GM12878 (cell line): ENCODE measurements at regions not wholly inside any gene's neighbourhood (a gene's known extent, or its start where the extent isn't known, plus 50 kb on each side); places are given as distances from the start of the nearest gene placed in this dataset.

ENCODE experiments used
- ATAC-seq: fragments of 200-7000 bp; cut with Tn5 transposase; 3 replicates; pipeline ENCODE4 v1.9.1; 2020; ENCODE audit warnings: mild to moderate bottlenecking, moderate library complexity
- BruUV-seq: library from RNA; stranded (reverse); fragments of 400-500 nt; replicated peaks from 2 replicates; lab custom pipeline; 2021; lab: Mats Ljungman, UMichigan
- CTCF ChIA-PET: fragments of 300-600 bp; sonication (Branson Sonifier 250); formaldehyde crosslinking; extraction: SDS; loops from one replicate; lab custom pipeline; 2021; ENCODE audit warnings: inconsistent platforms; lab: Yijun Ruan, JAX
- POLR2A ChIA-PET: fragments of 350-600 bp; formaldehyde crosslinking; extraction: SDS; loops from one replicate; lab custom pipeline; 2021; ENCODE audit warnings: inconsistent platforms; lab: Charles Lee
- RAD21 ChIA-PET: fragments of 300-600 bp; sonication (Branson Sonifier 250); formaldehyde crosslinking; loops from one replicate; lab custom pipeline; 2023; ENCODE audit warnings: antibody characterized with exemption; ENCODE audit not compliant: unreplicated experiment; lab: Charles Lee
- SMC1A ChIA-PET: fragments of 300-600 bp; sonication (Branson Sonifier 250); formaldehyde crosslinking; loops from one replicate; lab custom pipeline; 2023; ENCODE audit not compliant: unreplicated experiment, uncharacterized antibody; lab: Charles Lee
- DNase-seq: peaks from one replicate; pipeline ENCODE4 v3.0.0-alpha.2; 2011; ENCODE audit warnings: low read depth, low spot score
- FAIRE-seq: peaks from 3 replicates; lab custom pipeline; 2011; peaks lifted over from hg19 to GRCh38; lab: Jason Lieb, UNC
- H2AFZ ChIP-seq: 2 replicates; pipeline ENCODE4 v1.6.0; 2011; ENCODE audit warnings: low read depth, low read length, control low read depth; ENCODE audit not compliant: control insufficient read depth
- H3K27ac ChIP-seq: 2 replicates; pipeline ENCODE4 v1.5.1; 2011; ENCODE audit warnings: control low read depth; ENCODE audit not compliant: control insufficient read depth, insufficient read depth
- H3K27me3 ChIP-seq, 2 experiments: replicated peaks in 1 of 2; 2 replicates each; pipeline versions ENCODE4 v1.6.0 to v1.6.1; 2011; ENCODE audit warnings: low read length in 1 of 2; ENCODE audit not compliant: control insufficient read depth in 2 of 2, insufficient read depth in 2 of 2
- H3K36me3 ChIP-seq, 2 experiments: 2 replicates each; pipeline ENCODE4 v1.5.1; 2011; ENCODE audit warnings: low read length in 1 of 2; ENCODE audit not compliant: control insufficient read depth in 2 of 2, insufficient read depth in 2 of 2
- H3K4me1 ChIP-seq: 2 replicates; pipeline ENCODE4 v1.6.1; 2011; ENCODE audit warnings: mild to moderate bottlenecking, low read length, moderate library complexity, mixed read lengths; ENCODE audit not compliant: control insufficient read depth, insufficient read depth
- H3K4me2 ChIP-seq: 2 replicates; pipeline ENCODE4 v1.6.0; 2011; ENCODE audit warnings: control low read depth; ENCODE audit not compliant: control insufficient read depth, insufficient read depth
- H3K4me3 ChIP-seq: fragments of 200-600 bp; sonication (generic); 2 replicates; pipeline ENCODE4 v1.5.1; 2016
- H3K79me2 ChIP-seq: 2 replicates; pipeline ENCODE4 v1.6.0; 2011; ENCODE audit warnings: low read length; ENCODE audit not compliant: control insufficient read depth, insufficient read depth
- H3K9ac ChIP-seq: 2 replicates; pipeline ENCODE4 v1.8.0; 2011; ENCODE audit warnings: low read length, control low read depth, mixed read lengths; ENCODE audit not compliant: control insufficient read depth, insufficient read depth
- H3K9me3 ChIP-seq: replicated peaks from 3 replicates; pipeline ENCODE4 v1.5.1; 2011; ENCODE audit warnings: mild to moderate bottlenecking, low read length; ENCODE audit not compliant: control insufficient read depth, insufficient read depth
- H4K20me1 ChIP-seq: 2 replicates; pipeline ENCODE4 v1.6.0; 2011; ENCODE audit not compliant: control insufficient read depth, insufficient read depth
- BMI1 ChIP-seq: fragments of 450-650 bp; IDR thresholded peaks from 2 replicates; pipeline ENCODE4 v1.6.1; 2016; ENCODE audit warnings: mild to moderate bottlenecking, moderate library complexity, borderline replicate concordance
- CBX3 ChIP-seq: fragments of 200-600 bp; sonication (generic); IDR thresholded peaks from 2 replicates; pipeline ENCODE4 v1.6.1; 2016; ENCODE audit warnings: low read depth, borderline replicate concordance
- EED ChIP-seq: sonication (generic); IDR thresholded peaks from 2 replicates; pipeline ENCODE4 v1.6.1; 2016; ENCODE audit warnings: antibody characterized with exemption, low read depth
- FOXM1 ChIP-seq: IDR thresholded peaks from 2 replicates; pipeline ENCODE4 v1.6.1; 2012; ENCODE audit warnings: low read depth, mild to moderate bottlenecking, inconsistent platforms, low read length, moderate library complexity
- HDGF ChIP-seq: fragments of 450-650 bp; IDR thresholded peaks from 2 replicates; pipeline ENCODE4 v1.6.1; 2016; ENCODE audit warnings: antibody characterized with exemption
- MTA2 ChIP-seq: fragments of 450-650 bp; IDR thresholded peaks from 2 replicates; pipeline ENCODE4 v1.6.1; 2016; ENCODE audit warnings: low read depth, mild to moderate bottlenecking, moderate library complexity
- NR2F1 ChIP-seq: fragments of 450-650 bp; conservative IDR thresholded peaks from 2 replicates; pipeline ENCODE4 v1.6.1; 2017; ENCODE audit warnings: mild to moderate bottlenecking
- RB1 ChIP-seq: fragments of 450-650 bp; formaldehyde crosslinking; IDR thresholded peaks from 2 replicates; pipeline ENCODE4 v1.6.1; 2017; ENCODE audit warnings: mild to moderate bottlenecking, borderline replicate concordance
- RFX5 ChIP-seq: IDR thresholded peaks from 2 replicates; pipeline ENCODE4 v1.6.1; 2011; ENCODE audit warnings: low read depth, low read length, improper control_type of control experiment
- STAT1 ChIP-seq: fragments of 450-650 bp; conservative IDR thresholded peaks from 2 replicates; pipeline ENCODE4 v1.6.1; 2014; ENCODE audit warnings: antibody characterized with exemption, mild to moderate bottlenecking
- STAT3 ChIP-seq: IDR thresholded peaks from 2 replicates; pipeline ENCODE4 v1.6.1; 2011; ENCODE audit warnings: low read depth, low read length, improper control_type of control experiment
- TBL1XR1 ChIP-seq: IDR thresholded peaks from 2 replicates; pipeline ENCODE4 v1.6.1; 2012; ENCODE audit warnings: low read depth, low read length, improper control_type of control experiment
- WGBS: methylation state at CpG from one replicate; pipeline ENCODE4 v1.1.6; 2016; ENCODE audit warnings: low lambda C conversion rate; ENCODE audit not compliant: insufficient replicate concordance, insufficient coverage; ENCODE audit errors: missing lambda C conversion rate; 5-methylcytosine and 5-hydroxymethylcytosine counted together
- in situ Hi-C: fragments of 300-500 bp; cut with MboI; formaldehyde crosslinking; loops from 9 replicates; pipeline ENCODE4 v1.14.3; 2018; ENCODE audit warnings: mixed read lengths
- intact Hi-C: fragments of 100-400 bp; cut with micrococcal nuclease; formaldehyde crosslinking; loops from one replicate; pipeline ENCODE4 v1.14.2; 2022; ENCODE audit not compliant: unreplicated experiment
- TF ChIP-seq, protein P1 (sequence below): fragments of 450-650 bp; IDR thresholded peaks from 2 replicates; pipeline ENCODE4 v1.6.1; 2017; ENCODE audit warnings: borderline replicate concordance
- TF ChIP-seq, protein P2 (sequence below): IDR thresholded peaks from 2 replicates; pipeline ENCODE4 v1.6.1; 2011; ENCODE audit warnings: low read depth, mild to moderate bottlenecking, low read length, moderate library complexity, borderline replicate concordance; ENCODE audit errors: extremely low read depth
- TF ChIP-seq, protein P3 (sequence below): fragments of 150-350 bp; IDR thresholded peaks from 2 replicates; pipeline ENCODE4 v1.6.1; 2014; ENCODE audit warnings: mild to moderate bottlenecking, low read depth, low read length

DNA sequence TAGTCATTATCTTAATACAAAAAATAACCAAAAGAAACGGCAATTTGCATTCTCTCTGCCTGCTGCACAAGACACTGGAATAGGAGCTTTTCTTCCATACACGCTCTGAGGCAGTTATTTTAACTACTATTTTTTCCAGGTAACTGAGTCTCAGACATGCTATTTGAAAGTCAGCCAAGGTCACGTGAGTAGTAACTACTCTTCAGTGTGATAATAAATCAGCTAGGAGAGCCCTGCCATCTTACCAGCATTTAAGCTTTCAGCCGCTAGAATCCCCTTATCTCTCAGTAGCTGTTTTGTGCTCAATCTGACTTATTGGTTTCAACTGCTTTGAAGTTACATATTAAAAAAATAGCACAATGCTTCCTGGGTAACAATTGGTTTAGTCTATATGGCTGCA is 84.5 kb downstream of the NRN1 start:
- FAIRE-seq = no peak
- ATAC-seq = no peak
- no peak for TF ChIP-seq RFX5
- TF ChIP-seq, protein P1, sequence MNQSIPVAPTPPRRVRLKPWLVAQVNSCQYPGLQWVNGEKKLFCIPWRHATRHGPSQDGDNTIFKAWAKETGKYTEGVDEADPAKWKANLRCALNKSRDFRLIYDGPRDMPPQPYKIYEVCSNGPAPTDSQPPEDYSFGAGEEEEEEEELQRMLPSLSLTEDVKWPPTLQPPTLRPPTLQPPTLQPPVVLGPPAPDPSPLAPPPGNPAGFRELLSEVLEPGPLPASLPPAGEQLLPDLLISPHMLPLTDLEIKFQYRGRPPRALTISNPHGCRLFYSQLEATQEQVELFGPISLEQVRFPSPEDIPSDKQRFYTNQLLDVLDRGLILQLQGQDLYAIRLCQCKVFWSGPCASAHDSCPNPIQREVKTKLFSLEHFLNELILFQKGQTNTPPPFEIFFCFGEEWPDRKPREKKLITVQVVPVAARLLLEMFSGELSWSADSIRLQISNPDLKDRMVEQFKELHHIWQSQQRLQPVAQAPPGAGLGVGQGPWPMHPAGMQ = no peak
- 67% methylated on average over 4 of the region's 4 CpGs for WGBS
- no peak for DNase-seq
- H3K4me1 ChIP-seq = no peaks in the 10 kb centered on the region
- no peaks in the 10 kb centered on the region for H3K27me3 ChIP-seq
- H3K4me3 ChIP-seq = no peak overlapping the region
- H3K79me2 ChIP-seq = no peaks in the 10 kb centered on the region
- H3K4me2 ChIP-seq = no peak overlapping the region
- intact Hi-C loops = no loop called here
- H3K9me3 ChIP-seq = no peaks in the 10 kb centered on the region
- no peak overlapping the region for H3K27ac ChIP-seq
- no peaks in the 10 kb centered on the region for H4K20me1 ChIP-seq
- ChIA-PET CTCF (interaction anchor here (1.3 kb wide), 1 partner anchor 20 kb away, joined by 3 read pairs; no protein-coding TSS in a partner anchor), RAD21 (no interaction called here), SMC1A (interaction anchor here (0.6 to 1.0 kb wide), 2 partner anchors 15 to 125 kb away, joined by 3 read pairs; no protein-coding TSS in a partner anchor), POLR2A (no interaction called here)
- no peaks in the 10 kb centered on the region for H3K36me3 ChIP-seq
- BruUV-seq = no TSS peak
- H3K9ac ChIP-seq = no peak overlapping the region
- no peak overlapping the region for H2AFZ ChIP-seq
- in situ Hi-C loops = no loop called here

DNA sequence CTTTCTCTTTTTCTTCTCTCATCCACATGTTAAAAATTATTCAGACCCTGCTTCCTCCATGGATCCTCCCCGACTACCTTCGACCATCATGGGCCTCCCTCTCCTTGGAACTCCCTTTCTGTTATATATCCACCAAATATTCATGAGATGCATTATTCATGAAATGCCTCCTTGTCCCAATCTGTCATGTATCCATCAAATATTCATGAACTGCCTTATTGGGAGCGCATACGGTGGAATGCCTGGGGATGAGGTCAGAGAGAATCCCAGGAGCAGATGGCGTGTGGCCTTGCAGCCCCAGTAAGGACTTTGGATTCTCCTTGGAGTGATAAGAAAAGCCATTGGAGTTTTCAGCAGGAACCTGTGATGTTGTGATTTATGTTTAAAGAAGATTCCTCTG is 97.0 kb downstream of the NRN1 start:
- Histone ChIP-seq H3K36me3 (no peaks in the 10 kb centered on the region), H3K9me3 (no peaks in the 10 kb centered on the region), H3K27ac (no peak overlapping the region), H3K4me1 (no peaks in the 10 kb centered on the region), H3K79me2 (no peaks in the 10 kb centered on the region), H3K27me3 (no peaks in the 10 kb centered on the region), H2AFZ (no peak overlapping the region), H4K20me1 (no peaks in the 10 kb centered on the region; the same call in 1 of the 2 replicates), H3K4me3 (no peak overlapping the region), H3K9ac (no peak overlapping the region), H3K4me2 (no peak overlapping the region)
- 48% methylated on average over 5 of the region's 5 CpGs for WGBS
- ChIA-PET SMC1A (no interaction called here), RAD21 (no interaction called here), POLR2A (no interaction called here), CTCF (no interaction called here)
- FAIRE-seq (no peak), DNase-seq (no peak), ATAC-seq (no peak)
- BruUV-seq = no TSS peak
- in situ Hi-C loops = no loop called here
- intact Hi-C loops = no loop called here
- no peak for TF ChIP-seq BMI1
- no peak for TF ChIP-seq NR2F1
- TF ChIP-seq, protein P2, sequence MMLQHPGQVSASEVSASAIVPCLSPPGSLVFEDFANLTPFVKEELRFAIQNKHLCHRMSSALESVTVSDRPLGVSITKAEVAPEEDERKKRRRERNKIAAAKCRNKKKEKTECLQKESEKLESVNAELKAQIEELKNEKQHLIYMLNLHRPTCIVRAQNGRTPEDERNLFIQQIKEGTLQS = no peak
- no peak for TF ChIP-seq STAT3
- no peak for TF ChIP-seq STAT1
- TF ChIP-seq MTA2 = no peak
- no peak for TF ChIP-seq TBL1XR1
- TF ChIP-seq, protein P3, sequence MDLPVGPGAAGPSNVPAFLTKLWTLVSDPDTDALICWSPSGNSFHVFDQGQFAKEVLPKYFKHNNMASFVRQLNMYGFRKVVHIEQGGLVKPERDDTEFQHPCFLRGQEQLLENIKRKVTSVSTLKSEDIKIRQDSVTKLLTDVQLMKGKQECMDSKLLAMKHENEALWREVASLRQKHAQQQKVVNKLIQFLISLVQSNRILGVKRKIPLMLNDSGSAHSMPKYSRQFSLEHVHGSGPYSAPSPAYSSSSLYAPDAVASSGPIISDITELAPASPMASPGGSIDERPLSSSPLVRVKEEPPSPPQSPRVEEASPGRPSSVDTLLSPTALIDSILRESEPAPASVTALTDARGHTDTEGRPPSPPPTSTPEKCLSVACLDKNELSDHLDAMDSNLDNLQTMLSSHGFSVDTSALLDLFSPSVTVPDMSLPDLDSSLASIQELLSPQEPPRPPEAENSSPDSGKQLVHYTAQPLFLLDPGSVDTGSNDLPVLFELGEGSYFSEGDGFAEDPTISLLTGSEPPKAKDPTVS = no peak
- no peak for TF ChIP-seq CBX3
- no peak for TF ChIP-seq HDGF
- TF ChIP-seq FOXM1 = no peak
- no peak for TF ChIP-seq RB1
- TF ChIP-seq EED = no peak
